Right lobe of liver (tissue), 6 donors: ENCODE measurements at regions not wholly inside any gene's neighbourhood (a gene's known extent, or its start where the extent isn't known, plus 50 kb on each side); places are given as distances from the start of the nearest gene placed in this dataset.
A peak's percentile ranks its signal among the peaks of the same experiment; 100 is the strongest.

Source experiments
- ATAC-seq, 4 donors: fragments of 200-7000 bp; cut with Tn5 transposase; one replicate each; pipeline ENCODE4 v1.9.1; 2020; ENCODE audit warnings: mild to moderate bottlenecking in 4 of 4, moderate library complexity in 4 of 4
- DNase-seq, 3 donors: peaks; one replicate each; pipeline ENCODE4 v3.0.0-alpha.2; 2020
- H3K27ac ChIP-seq, 3 donors: fragments of 200-600 bp; one replicate each; pipeline ENCODE4 v1.8.0; 2022
- H3K27me3 ChIP-seq, 2 donors: fragments of 200-600 bp; one replicate each; pipeline ENCODE4 v1.8.0; 2022
- H3K36me3 ChIP-seq, 4 donors: fragments of 200-600 bp; sonication (generic) in 1 of 4; one replicate each; pipeline versions ENCODE4 v1.5.1 to v1.8.0; 2017 to 2022; ENCODE audit warnings: control low read depth in 1 of 4
- H3K4me1 ChIP-seq, 4 donors: fragments of 200-600 bp; sonication (generic) in 1 of 4; one replicate each; pipeline versions ENCODE4 v1.5.1 to v1.8.0; 2017 to 2022; ENCODE audit warnings: control low read depth in 1 of 4
- H3K4me3 ChIP-seq, 3 donors: fragments of 200-600 bp; one replicate each; pipeline ENCODE4 v1.8.0; 2022
- H3K9me3 ChIP-seq, 4 donors: fragments of 200-600 bp; sonication (generic) in 1 of 4; one replicate each; pipeline versions ENCODE4 v1.5.1 to v1.8.0; 2017 to 2022; ENCODE audit warnings: control low read depth in 1 of 4
- POLR2A ChIP-seq: fragments of 450-650 bp; IDR thresholded peaks from one replicate; pipeline ENCODE4 v1.6.1; 2017; ENCODE audit warnings: antibody characterized with exemption, mild to moderate bottlenecking
- WGBS: methylation state at CpG from one replicate; pipeline ENCODE4 v1.1.6; 2018; ENCODE audit warnings: low coverage, low lambda C conversion rate; ENCODE audit not compliant: insufficient coverage; ENCODE audit errors: missing lambda C conversion rate; 5-methylcytosine and 5-hydroxymethylcytosine counted together
- intact Hi-C, 2 donors: fragments of 100-400 bp; cut with DNase I; formaldehyde crosslinking; loops; one replicate each; pipeline versions ENCODE4 v1.11.2 to v1.14.1; 2022
- TF ChIP-seq, protein P1 (sequence below), 4 donors: fragments of 200-600 bp in 3 of 4; fragments of 450-650 bp in 1 of 4; IDR thresholded peaks; one replicate each; pipeline versions ENCODE4 v1.5.1 to v1.8.0; 2016 to 2022; ENCODE audit warnings: antibody characterized with exemption in 4 of 4, mild to moderate bottlenecking in 2 of 4
- donor health status: DM: no; HTN: yes; CAD: no.
- donor health status: DM: no; HTN: no; CAD: no.
- donor health status: DM: no; HTN: no; CAD: no.
- donor health status: DM: no; HTN: yes; CAD: no.
- donor health status: DM: no; HTN: yes; CAD: no.

DNA sequence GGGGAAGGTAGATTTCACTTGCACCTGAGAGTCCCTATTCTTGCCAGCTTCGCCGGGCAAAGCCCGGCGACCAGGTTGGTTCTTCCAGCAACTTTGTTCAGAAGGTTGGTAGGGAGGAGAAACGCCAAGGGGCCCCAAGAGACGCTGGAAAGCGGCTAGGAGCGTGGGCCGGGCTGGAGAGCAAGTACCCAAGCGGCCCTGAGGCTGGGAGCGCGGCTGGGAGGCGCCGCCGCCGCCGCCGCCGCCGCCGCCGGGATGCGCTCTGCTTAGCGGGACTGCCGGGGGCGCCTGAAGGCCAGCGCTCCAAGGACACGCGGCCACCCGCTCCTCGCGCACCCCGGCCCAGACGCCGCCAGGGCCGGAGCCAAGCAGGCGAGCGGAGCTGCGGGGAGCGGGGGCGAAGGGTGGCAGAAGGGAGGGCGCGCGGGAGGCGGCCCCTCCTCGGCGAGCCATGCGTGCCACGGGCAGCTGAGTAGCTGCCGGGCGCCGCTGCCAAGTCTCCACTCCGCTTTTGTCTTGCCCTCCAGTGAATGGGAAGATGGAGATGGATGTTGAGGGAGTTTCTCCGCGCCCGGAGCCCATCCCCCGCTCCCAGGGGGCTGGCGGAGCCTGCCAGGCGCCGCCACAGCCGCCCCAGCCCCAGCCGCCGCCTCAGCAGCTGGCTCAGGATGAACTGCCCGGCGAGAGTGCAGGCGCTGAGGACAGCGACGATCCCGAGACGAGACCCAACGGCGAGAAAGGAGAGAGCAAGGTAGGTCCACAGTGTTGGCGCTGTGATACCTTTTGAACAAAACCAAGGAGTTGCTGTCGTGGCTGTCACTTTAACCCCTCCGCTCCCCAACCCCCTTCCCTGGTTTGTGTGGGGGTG is 227.4 kb upstream of the AZI2 start:
- under 1% methylated on average over 21 of the region's 75 CpGs for WGBS

DNA sequence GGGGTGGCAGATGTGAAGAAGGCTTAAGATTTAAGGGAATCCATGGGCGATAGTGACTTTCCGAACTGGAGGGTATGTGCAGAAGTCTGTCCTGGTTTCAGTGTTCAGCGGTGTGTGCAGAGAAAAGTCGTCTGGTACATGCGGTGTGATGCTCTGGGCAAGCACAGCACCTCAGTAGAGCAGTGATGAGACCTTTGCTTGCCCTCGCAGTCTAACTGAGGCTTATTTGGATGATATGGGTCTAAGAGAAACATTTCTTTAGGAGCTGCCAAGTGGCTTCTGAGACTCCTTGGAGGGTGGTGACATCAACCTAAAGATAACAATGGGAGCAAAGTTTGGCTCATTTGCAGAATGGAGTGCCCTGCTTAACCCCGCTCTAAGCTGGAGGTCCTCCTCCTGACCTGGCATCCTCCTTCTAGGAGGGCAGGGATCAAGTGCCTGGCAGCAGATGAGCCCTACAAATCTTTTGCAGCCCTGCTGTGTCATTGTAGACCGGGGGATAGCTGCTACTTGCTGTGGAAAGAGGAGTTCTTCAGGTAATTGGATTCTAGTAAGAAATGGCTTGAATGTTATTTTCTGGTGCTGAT is 228.1 kb upstream of the AZI2 start:
- no peak overlapping the region for H3K4me3 ChIP-seq
- 6% methylated on average over 5 of the region's 8 CpGs for WGBS
- peak in 1 of 4 donors; percentile 23 for ATAC-seq
- intact Hi-C loops = no loop called here
- H3K27ac ChIP-seq = no peak overlapping the region
- H3K36me3 ChIP-seq = no peaks in the 10 kb centered on the region
- no peak for DNase-seq
- H3K4me1 ChIP-seq = peaks cover 0 to 15% (median 2%) of the 10 kb centered on the region in 4 donors
- H3K9me3 ChIP-seq = no peaks in the 10 kb centered on the region
- no peak for TF ChIP-seq POLR2A
- TF ChIP-seq, protein P1, sequence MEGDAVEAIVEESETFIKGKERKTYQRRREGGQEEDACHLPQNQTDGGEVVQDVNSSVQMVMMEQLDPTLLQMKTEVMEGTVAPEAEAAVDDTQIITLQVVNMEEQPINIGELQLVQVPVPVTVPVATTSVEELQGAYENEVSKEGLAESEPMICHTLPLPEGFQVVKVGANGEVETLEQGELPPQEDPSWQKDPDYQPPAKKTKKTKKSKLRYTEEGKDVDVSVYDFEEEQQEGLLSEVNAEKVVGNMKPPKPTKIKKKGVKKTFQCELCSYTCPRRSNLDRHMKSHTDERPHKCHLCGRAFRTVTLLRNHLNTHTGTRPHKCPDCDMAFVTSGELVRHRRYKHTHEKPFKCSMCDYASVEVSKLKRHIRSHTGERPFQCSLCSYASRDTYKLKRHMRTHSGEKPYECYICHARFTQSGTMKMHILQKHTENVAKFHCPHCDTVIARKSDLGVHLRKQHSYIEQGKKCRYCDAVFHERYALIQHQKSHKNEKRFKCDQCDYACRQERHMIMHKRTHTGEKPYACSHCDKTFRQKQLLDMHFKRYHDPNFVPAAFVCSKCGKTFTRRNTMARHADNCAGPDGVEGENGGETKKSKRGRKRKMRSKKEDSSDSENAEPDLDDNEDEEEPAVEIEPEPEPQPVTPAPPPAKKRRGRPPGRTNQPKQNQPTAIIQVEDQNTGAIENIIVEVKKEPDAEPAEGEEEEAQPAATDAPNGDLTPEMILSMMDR (IDR thresholded peaks at IDR 0.05) = no peak
- peaks cover 0 to 24% of the 10 kb centered on the region in 2 donors for H3K27me3 ChIP-seq

More for the DNA sequence above, 227.4 kb upstream of the AZI2 start:
- H3K4me3 ChIP-seq = peak overlapping the region; percentile 28 to 48 (median 31)
- H3K9me3 ChIP-seq = no peaks in the 10 kb centered on the region
- ATAC-seq = peak; percentile 62 to 70 (median 65)
- DNase-seq = peak in 2 of 3 donors; percentile 19 to 46
- H3K27ac ChIP-seq = no peak overlapping the region
- H3K4me1 ChIP-seq = peaks cover 0 to 15% (median 2%) of the 10 kb centered on the region in 4 donors
- no peaks in the 10 kb centered on the region for H3K36me3 ChIP-seq
- intact Hi-C loops = no loop called here
- H3K27me3 ChIP-seq = peaks cover 0 to 24% of the 10 kb centered on the region in 2 donors
- TF ChIP-seq, protein P1 (IDR thresholded peaks at IDR 0.05) = no peak
- no peak for TF ChIP-seq POLR2A

DNA sequence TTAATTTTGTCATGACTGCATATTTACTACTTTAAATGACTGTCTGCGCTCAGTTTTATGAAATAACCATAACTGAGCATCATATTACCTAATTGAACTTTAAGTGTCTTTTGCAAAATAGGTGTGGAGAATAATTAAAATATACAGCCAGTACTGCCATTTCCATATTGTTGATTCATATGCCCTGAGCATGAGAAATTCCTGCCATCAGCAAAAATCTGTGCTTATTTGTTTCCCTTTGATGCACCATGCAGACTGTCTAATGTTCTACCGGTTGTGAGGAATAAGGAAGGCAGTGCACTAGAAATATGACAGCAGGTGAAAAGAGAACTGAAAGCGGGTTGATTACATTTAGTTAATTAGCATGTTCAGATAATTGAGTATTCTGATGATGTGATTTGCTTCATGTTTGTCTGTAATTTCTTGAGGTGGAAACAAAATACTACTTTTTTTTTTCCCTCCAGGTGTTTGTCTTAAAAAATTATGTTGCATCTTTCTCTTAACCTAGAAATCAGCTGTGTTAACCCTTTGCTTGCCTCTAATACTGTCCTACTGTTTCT is 229.4 kb upstream of the AZI2 start:
- intact Hi-C loops = no loop called here
- WGBS = 49% methylated on average over 3 of the region's 3 CpGs

DNA sequence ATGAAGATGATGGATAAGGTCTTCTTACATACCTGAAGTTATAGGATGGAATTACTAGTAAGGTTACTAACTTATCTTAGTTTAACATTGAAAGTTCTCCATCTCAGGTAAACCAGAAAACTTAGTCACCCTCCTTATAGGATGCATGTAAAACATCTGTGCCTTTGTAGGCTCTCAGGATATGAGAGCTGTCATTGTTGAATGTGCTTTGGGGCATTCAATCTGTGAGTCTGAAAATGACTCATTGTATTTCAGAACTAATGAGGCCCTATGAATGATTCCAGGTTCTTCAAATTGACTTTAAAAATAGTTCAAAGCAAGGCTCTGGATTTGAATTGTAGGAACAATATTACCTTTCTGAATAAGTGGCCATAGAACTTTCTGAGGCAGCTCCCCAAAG is 237.7 kb upstream of the AZI2 start:
- TF ChIP-seq, protein P1 (IDR thresholded peaks at IDR 0.05) = no peak
- no peak for TF ChIP-seq POLR2A
- H3K27me3 ChIP-seq = no peaks in the 10 kb centered on the region
- H3K27ac ChIP-seq = no peak overlapping the region
- no peak for DNase-seq
- H3K4me1 ChIP-seq = no peaks in the 10 kb centered on the region
- H3K4me3 ChIP-seq = no peak overlapping the region
- no peaks in the 10 kb centered on the region for H3K9me3 ChIP-seq
- no peaks in the 10 kb centered on the region for H3K36me3 ChIP-seq
- intact Hi-C loops = no loop called here
- ATAC-seq = no peak

More for the DNA sequence above, 229.4 kb upstream of the AZI2 start:
- TF ChIP-seq, protein P1 (IDR thresholded peaks at IDR 0.05) = no peak
- TF ChIP-seq POLR2A = no peak
- Histone ChIP-seq H3K4me1 (peaks cover 0 to 15% (median 2%) of the 10 kb centered on the region in 4 donors), H3K36me3 (no peaks in the 10 kb centered on the region), H3K4me3 (no peak overlapping the region), H3K9me3 (no peaks in the 10 kb centered on the region), H3K27me3 (peaks cover 0 to 24% of the 10 kb centered on the region in 2 donors), H3K27ac (no peak overlapping the region)
- ATAC-seq (no peak), DNase-seq (no peak)
